ENCODE measurements at regions not wholly inside any gene's neighbourhood (a gene's known extent, or its start where the extent isn't known, plus 50 kb on each side); places are given as distances from the start of the nearest gene placed in this dataset.

GRCh38 chr11:120013325-120014250 lies 124.3 kb downstream of the TRIM29 start:
- peak; percentile 43 for DNase-seq (ENCODE audit: low spot score)

GRCh38 chr11:120012245-120012644 lies 125.7 kb downstream of the TRIM29 start:
- DNase-seq (ENCODE audit: low spot score) = no peak

DNA sequence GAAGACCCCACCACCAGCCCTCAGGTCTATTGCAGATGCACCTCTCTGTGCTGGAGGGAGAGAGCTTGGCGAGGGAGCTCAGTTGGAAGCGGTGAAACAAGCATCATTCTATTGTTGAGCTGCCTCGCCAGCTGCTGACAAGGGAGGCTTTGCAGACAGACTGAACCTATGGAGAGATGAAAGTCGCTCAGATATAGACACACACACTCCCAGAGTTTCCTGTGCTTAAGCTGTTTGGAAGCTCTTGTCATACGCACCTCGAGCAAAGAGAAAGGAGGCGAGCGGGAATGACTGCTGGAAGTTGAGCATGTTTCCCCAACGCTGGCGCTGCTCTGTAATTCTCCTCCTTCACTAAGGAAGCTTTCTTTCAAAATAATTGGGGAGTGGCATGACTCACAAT lies 126.1 kb downstream of the TRIM29 start:
- no peak for DNase-seq (ENCODE audit: low spot score)

DNA sequence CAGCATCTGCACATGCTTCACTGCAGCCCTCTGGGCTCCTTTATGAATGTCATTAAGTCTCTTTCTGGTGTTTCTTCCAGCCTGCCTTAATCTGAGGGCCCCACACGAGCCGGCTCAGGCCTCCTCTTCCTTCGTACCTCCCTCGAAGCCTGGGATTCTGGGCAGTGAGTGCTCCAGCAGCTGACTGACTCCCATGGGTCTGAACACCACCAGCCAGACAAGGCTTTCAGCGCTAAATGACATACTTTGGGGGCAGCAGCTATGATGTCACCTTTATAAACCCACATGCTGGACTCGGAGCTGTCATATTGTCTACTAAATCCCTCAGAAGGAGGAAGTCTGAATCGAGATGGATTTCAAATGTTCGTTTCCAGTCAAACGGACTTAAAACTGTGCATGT lies 127.1 kb downstream of the TRIM29 start:
- no peak for DNase-seq (ENCODE audit: low spot score)

GRCh38 chr11:120009938-120010337 lies 128.0 kb downstream of the TRIM29 start:
- DNase-seq (ENCODE audit: low spot score) = no peak

DNA sequence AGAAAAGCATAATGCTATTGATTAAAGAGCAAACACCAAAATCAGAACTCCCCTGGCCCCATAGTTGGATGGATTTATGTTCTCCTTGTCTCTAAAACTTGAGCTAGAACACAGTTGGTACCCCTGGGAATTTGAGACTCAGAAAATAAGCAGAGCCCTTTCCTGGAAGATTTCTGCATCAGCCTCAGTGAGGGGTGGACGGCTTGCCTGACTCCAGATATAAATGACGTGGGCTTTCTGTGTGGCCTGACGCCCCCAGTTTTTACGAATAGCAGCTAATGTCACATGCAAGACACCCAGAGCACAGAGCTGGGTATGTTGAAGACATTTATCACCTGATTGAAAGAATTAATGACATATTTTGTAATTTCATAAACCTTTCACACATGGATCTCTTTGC lies 130.8 kb downstream of the TRIM29 start:
- DNase-seq (ENCODE audit: low spot score) = no peak

- no peak for DNase-seq (ENCODE audit: low spot score)
Measured at GRCh38 chr11:120004723-120005122, 133.2 kb downstream of the TRIM29 start.

GRCh38 chr11:120001178-120002090 lies 136.5 kb downstream of the TRIM29 start:
- DNase-seq (ENCODE audit: low spot score) = no peak

GRCh38 chr11:119999220-119999619 lies 138.7 kb downstream of the TRIM29 start:
- peak; percentile 13 for DNase-seq (ENCODE audit: low spot score)

GRCh38 chr11:119996556-119996955 lies 141.4 kb downstream of the TRIM29 start:
- no peak for DNase-seq (ENCODE audit: low spot score)

DNA sequence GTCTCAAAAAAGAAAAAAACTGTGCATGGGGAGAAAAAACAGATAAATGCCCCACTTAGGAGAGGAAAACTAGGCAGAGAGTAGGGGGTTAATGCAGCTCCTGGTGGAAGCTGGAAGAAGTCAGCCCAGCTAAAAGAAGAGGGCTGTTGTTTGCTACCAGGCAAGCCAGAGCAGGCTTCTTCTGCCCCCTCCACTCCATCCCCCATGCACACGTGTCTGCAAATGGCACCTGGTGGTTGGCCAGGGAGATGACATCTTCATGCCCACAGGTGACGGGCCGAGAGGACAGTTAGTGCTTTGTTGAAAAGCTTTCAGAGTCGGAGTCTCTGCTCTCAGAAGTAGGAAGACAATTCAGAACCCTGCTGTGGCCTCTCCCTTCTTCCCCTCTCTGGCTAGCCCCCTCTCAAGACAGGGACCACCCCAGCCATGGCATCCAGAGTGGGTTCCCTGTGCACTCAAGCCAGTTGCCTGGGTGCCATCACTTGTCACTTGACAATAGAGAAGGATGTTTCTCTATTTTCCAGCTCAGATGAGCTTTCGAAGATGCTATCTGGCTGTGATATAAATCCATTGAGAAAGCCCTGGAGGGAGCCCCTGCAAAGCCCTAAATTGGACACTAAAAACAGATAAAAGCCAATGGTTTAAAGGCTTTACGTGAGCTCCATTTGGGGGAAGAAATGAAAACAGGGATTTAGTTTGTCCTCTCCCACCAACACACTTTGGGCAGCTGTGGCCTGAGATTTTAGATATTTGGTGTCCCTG lies 142.0 kb downstream of the TRIM29 start:
- DNase-seq (ENCODE audit: low spot score) = peak; percentile 8

DNA sequence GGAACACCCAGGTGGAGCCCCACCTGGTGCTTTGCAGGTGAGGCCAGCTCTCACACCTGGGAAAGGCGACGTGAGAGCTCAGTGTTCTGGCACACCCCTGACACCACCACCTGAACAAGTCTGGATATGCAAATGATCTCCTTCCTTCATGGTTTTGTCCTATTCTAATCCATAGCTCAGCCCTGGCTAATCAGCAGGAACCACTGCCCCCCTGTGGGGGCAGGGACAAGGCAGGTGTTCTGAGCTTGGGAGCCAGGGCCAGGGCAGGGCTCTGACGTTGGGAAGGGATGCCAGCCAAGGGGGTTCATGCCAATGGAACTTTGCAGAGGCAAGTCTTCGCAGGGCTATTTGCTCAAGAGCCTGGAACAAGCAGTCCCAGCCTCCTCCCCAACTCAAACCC lies 144.2 kb downstream of the TRIM29 start:
- DNase-seq (ENCODE audit: low spot score) = peak; percentile 59

DNA sequence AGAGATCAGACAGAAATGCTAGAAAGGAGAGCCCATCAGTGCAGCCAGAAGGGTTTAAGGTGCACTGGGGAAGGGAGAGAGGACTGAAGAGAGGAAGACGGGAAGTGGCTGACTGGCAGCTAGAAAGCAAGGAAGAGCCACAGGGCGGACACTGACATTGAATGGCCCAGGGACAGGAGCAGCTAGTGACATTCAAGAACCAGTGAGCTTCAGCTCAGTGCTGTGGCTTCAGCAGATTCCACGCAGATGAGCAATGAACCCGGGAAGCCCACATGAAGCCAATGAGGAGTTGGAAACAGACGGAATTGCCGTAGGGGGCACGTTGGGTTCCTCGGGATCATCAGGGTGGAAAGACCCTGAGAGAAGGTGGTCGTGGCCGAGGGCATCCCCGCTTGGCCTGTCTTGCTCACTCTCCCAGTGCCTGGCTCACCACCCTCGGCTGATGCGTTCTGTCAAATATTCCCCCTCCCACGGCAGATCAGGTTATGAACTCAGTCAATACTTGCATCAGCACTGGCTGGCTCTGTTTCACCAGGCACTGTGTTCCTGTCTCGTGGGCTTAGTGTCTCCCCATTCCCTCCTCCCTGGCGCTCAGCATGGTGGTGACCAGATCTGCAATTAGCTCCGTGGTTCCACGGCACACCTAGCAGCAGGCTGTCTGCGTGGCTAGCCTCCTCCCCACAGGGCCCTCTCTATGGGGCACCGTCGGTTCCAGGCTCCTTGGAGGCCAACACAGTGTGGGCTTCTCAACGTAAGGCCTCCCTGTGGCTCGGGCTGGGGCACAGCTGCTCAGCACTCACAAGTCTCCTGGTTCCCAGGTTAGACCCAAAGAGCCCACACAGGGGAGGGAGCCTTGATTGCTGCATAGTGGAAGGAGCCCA lies 145.5 kb downstream of the TRIM29 start:
- peak; percentile 53 for DNase-seq (ENCODE audit: low spot score)

GRCh38 chr11:119991669-119992068 lies 146.2 kb downstream of the TRIM29 start:
- DNase-seq (ENCODE audit: low spot score) = peak; percentile 20

- DNase-seq (ENCODE audit: low spot score) = no peak
Measured at GRCh38 chr11:119991022-119991404, 146.9 kb downstream of the TRIM29 start.

DNA sequence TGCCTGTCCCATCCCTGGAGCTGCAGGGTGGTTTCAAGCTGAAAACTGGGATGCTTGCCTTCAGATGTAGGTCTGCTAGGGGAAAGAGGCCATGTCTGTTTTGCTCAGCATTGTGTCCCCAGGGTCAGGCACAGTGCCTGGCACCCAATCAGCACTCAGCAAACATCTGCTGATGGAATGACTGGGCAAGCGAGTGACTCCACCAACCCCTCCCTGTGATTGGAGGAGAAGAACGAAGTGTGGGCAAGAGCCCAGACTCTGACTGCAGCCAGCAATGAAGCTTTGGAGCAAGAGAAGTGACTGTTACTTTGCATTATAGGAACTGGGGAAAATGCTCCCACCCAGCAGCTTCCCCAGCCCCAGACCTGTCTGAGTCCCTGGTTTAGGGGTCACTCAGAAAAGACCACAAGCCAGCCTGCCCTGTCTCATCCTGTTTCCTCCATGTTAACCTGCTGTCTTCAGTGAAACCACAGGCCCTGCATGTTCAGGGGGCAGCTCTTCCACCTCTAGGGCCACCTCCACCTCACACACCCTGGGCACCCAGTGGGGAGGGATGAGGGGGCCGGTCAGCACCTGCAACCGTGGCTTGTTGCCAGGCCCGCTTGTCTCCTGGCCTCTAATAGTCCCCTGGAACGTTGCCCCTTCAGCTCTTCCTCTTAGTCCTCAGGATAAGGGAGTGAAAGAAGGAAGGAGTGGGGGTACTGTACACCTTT lies 147.4 kb downstream of the TRIM29 start:
- DNase-seq (ENCODE audit: low spot score) = no peak

DNA sequence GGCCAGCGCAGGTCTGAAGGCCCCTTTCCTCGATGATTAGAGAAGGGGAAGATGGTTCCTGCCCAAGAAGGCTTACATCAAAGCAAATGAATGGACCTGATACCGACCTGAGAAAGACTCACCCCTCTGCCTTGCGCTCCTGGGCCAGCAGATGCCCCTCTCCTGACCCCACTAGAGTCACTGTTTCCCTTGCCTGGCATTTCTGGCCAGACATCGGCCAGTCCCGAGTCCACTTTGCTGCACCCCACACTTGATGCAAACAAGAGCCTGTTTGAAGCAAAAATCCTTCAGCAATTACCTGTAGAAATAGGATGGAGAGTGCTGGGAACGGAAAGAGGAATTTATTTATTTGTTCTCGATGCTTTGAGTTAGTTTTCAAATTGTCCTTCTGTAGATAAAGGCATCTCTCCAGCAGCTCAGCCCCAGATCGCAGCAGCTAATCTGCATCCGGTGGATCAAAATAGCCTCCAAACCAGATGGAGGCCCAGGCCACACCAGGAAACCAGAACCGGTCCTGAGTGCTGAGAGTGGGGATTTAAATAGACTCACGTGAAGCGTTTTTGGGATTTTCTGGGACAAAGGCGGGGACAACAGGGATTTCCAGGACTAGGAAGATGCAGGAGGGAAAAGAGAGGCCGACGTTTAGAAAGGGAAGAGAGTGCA lies 148.6 kb downstream of the TRIM29 start:
- DNase-seq (ENCODE audit: low spot score) = no peak

GRCh38 chr11:119985551-119985950 lies 152.4 kb downstream of the TRIM29 start:
- DNase-seq (ENCODE audit: low spot score) = no peak

DNA sequence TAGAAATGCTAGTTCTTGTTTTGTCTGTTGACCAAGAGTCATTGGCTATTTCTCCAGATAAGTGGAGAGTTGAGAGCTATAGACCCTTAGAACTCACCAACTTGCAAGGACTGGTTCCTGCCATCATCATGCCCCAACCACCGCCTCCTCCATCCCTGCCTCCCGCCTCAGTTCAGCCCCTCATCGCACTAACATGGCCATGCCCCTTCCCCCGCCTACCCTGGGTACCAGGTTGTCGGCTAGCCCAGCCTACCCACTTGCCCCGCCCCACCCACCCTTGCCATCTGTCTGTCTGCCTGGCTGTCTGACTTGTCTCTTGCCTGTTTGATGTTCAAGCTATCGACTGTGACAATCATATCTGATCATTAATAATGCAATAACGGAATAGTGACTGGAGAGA lies 154.1 kb downstream of the TRIM29 start:
- no peak for DNase-seq (ENCODE audit: low spot score)

DNA sequence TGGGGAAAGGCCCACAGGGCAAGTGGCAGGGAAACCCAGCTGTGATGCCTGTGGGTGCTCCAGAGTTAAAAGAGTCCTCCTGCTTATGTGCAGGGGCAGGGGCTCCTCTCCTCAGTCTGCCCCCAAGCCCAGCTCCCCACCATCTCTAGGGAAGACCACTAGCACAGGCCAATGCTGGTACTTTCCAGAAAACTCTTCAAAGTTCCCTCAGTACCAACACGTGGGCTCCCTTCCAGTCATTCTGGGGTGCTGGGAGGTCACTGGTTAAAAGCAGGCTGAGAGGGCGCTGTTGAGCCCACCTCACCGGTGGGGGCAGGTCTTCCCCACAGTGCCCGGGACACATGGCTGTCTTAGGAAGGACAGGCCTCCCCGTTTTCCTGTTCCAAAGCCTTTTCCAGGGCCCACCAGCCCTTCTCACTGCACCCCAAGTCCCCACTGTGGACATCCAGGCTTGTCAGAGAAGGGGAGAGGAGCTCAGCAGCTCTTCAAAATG lies 154.6 kb downstream of the TRIM29 start:
- no peak for DNase-seq (ENCODE audit: low spot score)
